K562 (cell line): ENCODE measurements at regions not wholly inside any gene's neighbourhood (a gene's known extent, or its start where the extent isn't known, plus 50 kb on each side); places are given as distances from the start of the nearest gene placed in this dataset.

Experiments used
- ATAC-seq: fragments of 200-7000 bp; cut with Tn5 transposase; 3 replicates; pipeline ENCODE4 v1.9.1; 2020; ENCODE audit warnings: moderate library complexity
- BruUV-seq: library from RNA; stranded (reverse); fragments of 400-500 nt; replicated peaks from 2 replicates; lab custom pipeline; 2021; lab: Mats Ljungman, UMichigan
- CTCF ChIA-PET: fragments of 300-600 bp; formaldehyde crosslinking; extraction: SDS; loops from one replicate; lab custom pipeline; 2021; ENCODE audit warnings: low intra/inter-chr PET ratio; lab: Yijun Ruan, JAX
- POLR2A ChIA-PET: fragments of 300-600, 350-650 bp; sonication (Branson Sonifier 250); formaldehyde crosslinking; extraction: SDS; loops from one replicate; lab custom pipeline; 2021; ENCODE audit warnings: antibody characterized with exemption, inconsistent platforms; lab: Yijun Ruan, JAX
- DNase-seq, 4 experiments: peaks; one replicate each; pipeline versions ENCODE4 v3.0.0 to v3.0.0-alpha.2; 2011 to 2018; ENCODE audit warnings: low spot score in 3 of 4, mixed read lengths in 3 of 4; ENCODE audit errors: extremely low read depth in 1 of 4
- FAIRE-seq: peaks from 2 replicates; lab custom pipeline; 2011; peaks lifted over from hg19 to GRCh38; lab: Jason Lieb, UNC
- H2AFZ ChIP-seq: 2 replicates; pipeline ENCODE4 v1.6.0; 2011; ENCODE audit warnings: low read depth, low read length, control low read depth, inconsistent platforms
- H3K27ac ChIP-seq: fragments of 200-600 bp; 3 replicates; pipeline ENCODE4 v1.8.0; 2011; ENCODE audit warnings: low read depth, mild to moderate bottlenecking, control low read depth, inconsistent platforms, low read length, moderate library complexity, mixed read lengths; ENCODE audit errors: extremely low read depth
- H3K27me3 ChIP-seq, 2 experiments: fragments of 300-600 bp in 1 of 2; 2 replicates in 1 of 2; 3 replicates in 1 of 2; pipeline versions ENCODE4 v1.6.0 to v1.8.0; 2011; ENCODE audit warnings: inconsistent platforms in 2 of 2, low read length in 2 of 2, mild to moderate bottlenecking in 1 of 2, mixed read lengths in 1 of 2, moderate library complexity in 1 of 2; ENCODE audit not compliant: control insufficient read depth in 2 of 2, insufficient read depth in 2 of 2
- H3K36me3 ChIP-seq: fragments of 300-600 bp; 3 replicates; pipeline ENCODE4 v1.8.0; 2011; ENCODE audit warnings: mild to moderate bottlenecking, low read length, inconsistent platforms; ENCODE audit not compliant: control insufficient read depth, insufficient read depth
- H3K4me1 ChIP-seq, 2 experiments: fragments of 200-600 bp in 1 of 2; replicated peaks in 1 of 2; 2 replicates in 1 of 2; 3 replicates in 1 of 2; pipeline versions ENCODE4 v1.5.1 to v1.8.0; 2011; ENCODE audit warnings: inconsistent platforms in 2 of 2, low read length in 2 of 2, mild to moderate bottlenecking in 1 of 2, mixed read lengths in 1 of 2, moderate library complexity in 1 of 2; ENCODE audit not compliant: control insufficient read depth in 2 of 2, insufficient read depth in 2 of 2
- H3K4me2 ChIP-seq: 2 replicates; pipeline ENCODE4 v1.6.1; 2011; ENCODE audit warnings: low read length, control low read depth, inconsistent platforms, mixed read lengths; ENCODE audit not compliant: insufficient read depth
- H3K4me3 ChIP-seq: fragments of 200-600 bp; sonication (generic), shearing (Covaris generic); 2 replicates; pipeline ENCODE4 v1.5.1; 2016; ENCODE audit warnings: control low read depth, inconsistent platforms
- H3K79me2 ChIP-seq: fragments of 200-600 bp; 3 replicates; pipeline ENCODE4 v1.8.0; 2011; ENCODE audit warnings: low read length, inconsistent platforms; ENCODE audit not compliant: control insufficient read depth, insufficient read depth
- H3K9ac ChIP-seq, 2 experiments: 2 replicates each; pipeline versions ENCODE4 v1.6.0 to v1.6.1; 2011; ENCODE audit warnings: low read depth in 2 of 2, low read length in 2 of 2, control low read depth in 1 of 2, inconsistent platforms in 1 of 2, mild to moderate bottlenecking in 1 of 2, mixed read lengths in 1 of 2; ENCODE audit not compliant: insufficient read depth in 1 of 2
- H3K9me1 ChIP-seq: one replicate; pipeline ENCODE4 v1.6.0; 2011; ENCODE audit warnings: inconsistent platforms, mild to moderate bottlenecking, low read length, moderate library complexity; ENCODE audit not compliant: control insufficient read depth, insufficient read depth
- H3K9me3 ChIP-seq: replicated peaks from 2 replicates; pipeline ENCODE4 v1.5.1; 2011; ENCODE audit warnings: low read depth, low read length, inconsistent platforms; ENCODE audit not compliant: control insufficient read depth, insufficient read depth
- H4K20me1 ChIP-seq: replicated peaks from 2 replicates; pipeline ENCODE4 v1.6.1; 2011; ENCODE audit warnings: low read length, inconsistent platforms, mixed read lengths; ENCODE audit not compliant: control insufficient read depth, insufficient read depth
- BRF1 ChIP-seq: IDR thresholded peaks from 3 replicates; pipeline ENCODE4 v1.6.1; 2011; ENCODE audit warnings: borderline replicate concordance, mild to moderate bottlenecking; ENCODE audit not compliant: insufficient read length; ENCODE audit errors: extremely low read depth
- CHCHD3 ChIP-seq: fragments of 250-450 bp; sonication (Bioruptor Pico); IDR thresholded peaks from 2 replicates; pipeline ENCODE4 v2.1.2; 2022; ENCODE audit warnings: mild to moderate bottlenecking
- CREM ChIP-seq: IDR thresholded peaks from 2 replicates; pipeline ENCODE4 v1.6.1; 2014; ENCODE audit warnings: antibody characterized with exemption, low read depth
- HDAC6 ChIP-seq: IDR thresholded peaks from 2 replicates; pipeline ENCODE4 v1.6.1; 2012; ENCODE audit warnings: low read depth, mild to moderate bottlenecking, control low read depth, inconsistent platforms, low read length, moderate library complexity
- JUN ChIP-seq, 2 experiments: sonication (generic) in 1 of 2; formaldehyde crosslinking in 1 of 2; IDR thresholded peaks; 2 replicates each; pipeline versions ENCODE4 v1.6.1 to v1.8.0; 2012 to 2022; ENCODE audit warnings: borderline replicate concordance in 2 of 2, mild to moderate bottlenecking in 2 of 2, improper control_type of control experiment in 1 of 2, low read depth in 1 of 2, low read length in 1 of 2, missing genetic modification reagents in 1 of 2
- KDM1A ChIP-seq, 2 experiments: fragments of 450-650 bp; IDR thresholded peaks; 2 replicates each; pipeline ENCODE4 v1.6.1; 2016; ENCODE audit warnings: mild to moderate bottlenecking in 2 of 2
- MEF2D ChIP-seq: conservative IDR thresholded peaks from 2 replicates; pipeline ENCODE4 v1.6.1; 2016; ENCODE audit warnings: low read depth, missing genetic modification characterization, missing compliant biosample characterization
- MTA2 ChIP-seq: fragments of 450-650 bp; IDR thresholded peaks from 2 replicates; pipeline ENCODE4 v1.6.1; 2016; ENCODE audit warnings: low read depth
- NUFIP1 ChIP-seq: fragments of 450-650 bp; IDR thresholded peaks from 2 replicates; pipeline ENCODE4 v1.6.1; 2018; ENCODE audit not compliant: partially characterized antibody
- PRMT5 ChIP-seq: sonication (generic); formaldehyde crosslinking; IDR thresholded peaks from 2 replicates; pipeline ENCODE4 v1.5.0; 2020; ENCODE audit warnings: missing genetic modification reagents
- SRSF3 ChIP-seq: fragments of 200-400 bp; formaldehyde crosslinking; IDR thresholded peaks from 2 replicates; pipeline ENCODE4 v1.6.1; 2016; ENCODE audit warnings: mild to moderate bottlenecking, low read length, moderate library complexity; ENCODE audit not compliant: insufficient read depth
- VEZF1 ChIP-seq: fragments of 200-800 bp; sonication (Bioruptor generic); IDR thresholded peaks from 2 replicates; pipeline ENCODE4 v1.6.1; 2017; ENCODE audit warnings: missing genetic modification characterization, missing compliant biosample characterization
- ZBTB43 ChIP-seq: sonication (generic); formaldehyde crosslinking; IDR thresholded peaks from 2 replicates; pipeline ENCODE4 v1.8.0; 2023; ENCODE audit warnings: mild to moderate bottlenecking, missing genetic modification reagents
- ZFP91 ChIP-seq: sonication (generic); formaldehyde crosslinking; IDR thresholded peaks from 2 replicates; pipeline ENCODE4 v1.8.0; 2022; ENCODE audit warnings: mild to moderate bottlenecking, missing genetic modification reagents
- ZNF57 ChIP-seq: fragments of 450-650 bp; formaldehyde crosslinking; IDR thresholded peaks from 2 replicates; pipeline ENCODE4 v1.4.0; 2020; ENCODE audit warnings: mild to moderate bottlenecking, moderate library complexity
- WGBS: fragments of 100-300 bp; shearing (Covaris generic); methylation state at CpG from one replicate; pipeline ENCODE4 v1.1.6; 2016; ENCODE audit warnings: low coverage, mixed read lengths; ENCODE audit not compliant: insufficient coverage; ENCODE audit errors: missing lambda C conversion rate; 5-methylcytosine and 5-hydroxymethylcytosine counted together
- in situ Hi-C: fragments of 300-500 bp; cut with MboI; formaldehyde crosslinking; loops from 4 replicates; pipeline ENCODE4 v1.15.0; 2018; ENCODE audit warnings: inconsistent platforms, mixed read lengths
- intact Hi-C: fragments of 100-400 bp; cut with micrococcal nuclease; formaldehyde crosslinking; loops from 2 replicates; pipeline ENCODE4 v1.14.2; 2022

GRCh38 chr20:10807013-10807412, 133.2 kb upstream of the JAG1 start:
- intact Hi-C loops (no loop called here), in situ Hi-C loops (no loop called here)
- no peaks in the 10 kb centered on the region for H3K9me1 ChIP-seq
- TF ChIP-seq CREM (no peak), KDM1A (IDR thresholded peaks at IDR 0.05) (no peak), SRSF3 (no peak), ZBTB43 (CRISPR knock-in tag) (no peak), MTA2 (no peak), HDAC6 (no peak), ZNF57 (CRISPR knock-in tag) (no peak), BRF1 (no peak), CHCHD3 (CRISPR knock-in tag) (no peak), ZFP91 (CRISPR knock-in tag) (no peak), MEF2D (no peak), NUFIP1 (no peak), JUN (IDR thresholded peaks at IDR 0.05; ENCODE audit: borderline replicate concordance, low read depth, low read length) (no peak), JUN (CRISPR knock-in tag; IDR thresholded peaks at IDR 0.05; ENCODE audit: borderline replicate concordance) (no peak), VEZF1 (no peak), PRMT5 (CRISPR knock-in tag) (no peak)
- no peaks in the 10 kb centered on the region for H3K9me3 ChIP-seq
- H3K36me3 ChIP-seq, result no peaks in the 10 kb centered on the region
- H3K4me2 ChIP-seq, result no peak overlapping the region
- no peaks in the 10 kb centered on the region for H3K4me1 ChIP-seq
- H4K20me1 ChIP-seq, result no peaks in the 10 kb centered on the region
- WGBS, result 0% methylated on average over 1 of the region's 1 CpG
- no peak overlapping the region for H2AFZ ChIP-seq
- no peaks in the 10 kb centered on the region for H3K27me3 ChIP-seq
- FAIRE-seq (no peak), ATAC-seq (no peak), DNase-seq (no peak)
- H3K79me2 ChIP-seq, result no peaks in the 10 kb centered on the region
- ChIA-PET CTCF (no interaction called here), POLR2A (interaction anchor here (0.6 kb wide), 1 partner anchor 12 kb away, joined by 3 read pairs; no protein-coding TSS in a partner anchor)
- H3K9ac ChIP-seq, result no peak overlapping the region
- no TSS peak for BruUV-seq
- no peak overlapping the region for H3K4me3 ChIP-seq
- H3K27ac ChIP-seq, result no peak overlapping the region
